ENCODE measurements at regions not wholly inside any gene's neighbourhood (a gene's known extent, or its start where the extent isn't known, plus 50 kb on each side); places are given as distances from the start of the nearest gene placed in this dataset.
"Not testable (repeated sequence)": the region's sequence is repeated elsewhere in the genome, so short reads cannot be mapped to it uniquely, and the experiment has no call there.

GRCh38 chr2:64277101-64277849 lies 133.1 kb upstream of the PELI1 start:
- Histone ChIP-seq H3K27ac (ENCODE audit: low read depth in 1 of 2, low read length in 2 of 2) (peak overlapping the region; percentile 89 to 93), H3K4me1 (ENCODE audit: control insufficient read depth in 1 of 2, insufficient read depth in 2 of 2, low read length in 2 of 2) (peaks cover 62 to 67% of the 10 kb centered on the region in 2 donors), H2AFZ (ENCODE audit: insufficient read depth, low read depth, low read length, poor library complexity, severe bottlenecking) (no peak overlapping the region), H3K79me2 (ENCODE audit: insufficient read depth, low read length) (peaks cover 15% of the 10 kb centered on the region), H3K36me3 (replicated peaks in 1 of 2; ENCODE audit: control insufficient read depth in 1 of 2, insufficient read depth in 2 of 2, low read length in 2 of 2) (no peaks in the 10 kb centered on the region), H3K9me3 (replicated peaks in 1 of 2; ENCODE audit: control insufficient read depth in 1 of 2, insufficient read depth in 1 of 2, low read length in 2 of 2) (no peaks in the 10 kb centered on the region), H3K27me3 (ENCODE audit: control insufficient read depth in 2 of 2, insufficient read depth in 2 of 2, low read length in 2 of 2) (no peaks in the 10 kb centered on the region), H3K4me2 (replicated peaks; ENCODE audit: extremely low read depth, low read length, poor library complexity, severe bottlenecking) (peak overlapping the region; percentile 64), H3K4me3 (replicated peaks in 1 of 3; ENCODE audit: low read depth in 2 of 3, low read length in 3 of 3) (peak overlapping the region in 1 of 3 experiments; percentile 64), H3K9ac (ENCODE audit: insufficient read depth, low read length, poor library complexity, severe bottlenecking) (peak overlapping the region; percentile 49), H4K20me1 (ENCODE audit: insufficient read depth, low read length) (no peaks in the 10 kb centered on the region)
- Mint-ChIP-seq H3K36me3 (peaks cover 12 to 19% of the 10 kb centered on the region in 2 donors), H3K27ac (peak overlapping the region; percentile 94 to 99 (median 98)), H3K4me1 (peaks cover 63% of the 10 kb centered on the region), H3K27me3 (ENCODE audit: low read depth in 3 of 3) (no peaks in the 10 kb centered on the region), H3K4me3 (peak overlapping the region in 1 of 2 donors; percentile 81), H3K9me3 (peaks cover 0 to 4% (median 0%) of the 10 kb centered on the region in 7 donors)
- peak; percentile 70 to 94 (median 88) for DNase-seq
- 33% methylated on average over 6 of the region's 9 CpGs for WGBS (ENCODE audit: insufficient coverage)
- intact Hi-C loops (cut with micrococcal nuclease), result loop anchor here (5.0 to 10.0 kb wide), 2 partner anchors 65 to 142 kb away; no protein-coding TSS in a partner anchor
- TF ChIP-seq CTCF (IDR thresholded peaks at IDR 0.05), result peak; percentile 10

- H3K27me3 ChIP-seq (ENCODE audit: control insufficient read depth in 2 of 2, insufficient read depth in 2 of 2, low read length in 2 of 2); H3K9me3 ChIP-seq (replicated peaks in 1 of 2; ENCODE audit: control insufficient read depth in 1 of 2, insufficient read depth in 1 of 2, low read length in 2 of 2); H3K4me3 ChIP-seq (replicated peaks in 1 of 3; ENCODE audit: low read depth in 2 of 3, low read length in 3 of 3); H4K20me1 ChIP-seq (ENCODE audit: insufficient read depth, low read length); H3K4me2 ChIP-seq (replicated peaks; ENCODE audit: extremely low read depth, low read length, poor library complexity, severe bottlenecking); H3K4me3 Mint-ChIP-seq; DNase-seq; H3K79me2 ChIP-seq (ENCODE audit: insufficient read depth, low read length); H3K9me3 Mint-ChIP-seq; H3K27ac Mint-ChIP-seq; H3K9ac ChIP-seq (ENCODE audit: insufficient read depth, low read length, poor library complexity, severe bottlenecking); H3K27ac ChIP-seq (ENCODE audit: low read depth in 1 of 2, low read length in 2 of 2); H3K27me3 Mint-ChIP-seq (ENCODE audit: low read depth in 3 of 3); H2AFZ ChIP-seq (ENCODE audit: insufficient read depth, low read depth, low read length, poor library complexity, severe bottlenecking); H3K36me3 ChIP-seq (replicated peaks in 1 of 2; ENCODE audit: control insufficient read depth in 1 of 2, insufficient read depth in 2 of 2, low read length in 2 of 2): not testable (repeated sequence)
- Mint-ChIP-seq H3K4me1 (peaks cover 30% of the 10 kb centered on the region), H3K36me3 (peaks cover 9 to 11% of the 10 kb centered on the region in 2 donors)
- intact Hi-C loops (cut with micrococcal nuclease), result loop anchor here in 1 of 2 donors (10.0 kb wide), 1 partner anchor 56 kb away; no protein-coding TSS in a partner anchor
- H3K4me1 ChIP-seq (ENCODE audit: control insufficient read depth in 1 of 2, insufficient read depth in 2 of 2, low read length in 2 of 2), result peaks cover 47 to 54% of the 10 kb centered on the region in 2 donors
- WGBS (ENCODE audit: insufficient coverage), result no CpG with 5 or more reads among the region's 2 CpGs
Measured at GRCh38 chr2:64280812-64281211, 136.6 kb upstream of the PELI1 start.
